GM18505 (cell line): ENCODE measurements at regions not wholly inside any gene's neighbourhood (a gene's known extent, or its start where the extent isn't known, plus 50 kb on each side); places are given as distances from the start of the nearest gene placed in this dataset.

ENCODE experiments used
- ATAC-seq: cut with Tn5 transposase; IDR thresholded peaks from one replicate; pipeline ENCODE4 v1.9.1; 2021; ENCODE audit not compliant: unreplicated experiment
- POLR2A ChIP-seq: IDR thresholded peaks from 4 replicates; pipeline ENCODE4 v1.6.1; 2011; ENCODE audit warnings: borderline replicate concordance; ENCODE audit not compliant: insufficient read depth, insufficient read length; ENCODE audit errors: extremely low read depth

- TF ChIP-seq POLR2A: no peak
Measured at GRCh38 chr7:41116817-41117216, 586.1 kb downstream of the INHBA start.

GRCh38 chr7:41116337-41116736 is 586.6 kb downstream of the INHBA start:
- ATAC-seq: no peak

More at GRCh38 chr7:41116817-41117216, 586.1 kb downstream of the INHBA start:
- ATAC-seq: no peak

GRCh38 chr7:41114691-41115090 is 588.2 kb downstream of the INHBA start:
- ATAC-seq: no peak
- no peak for TF ChIP-seq POLR2A

More at GRCh38 chr7:41116337-41116736, 586.6 kb downstream of the INHBA start:
- no peak for TF ChIP-seq POLR2A

GRCh38 chr7:41114131-41114530 is 588.8 kb downstream of the INHBA start:
- no peak for TF ChIP-seq POLR2A
- no peak for ATAC-seq

- no peak for ATAC-seq
- TF ChIP-seq POLR2A: no peak
Measured at GRCh38 chr7:41113719-41114118, 589.2 kb downstream of the INHBA start.

GRCh38 chr7:41110186-41110585 is 592.7 kb downstream of the INHBA start:
- ATAC-seq: no peak
- no peak for TF ChIP-seq POLR2A

- TF ChIP-seq POLR2A: no peak
- no peak for ATAC-seq
Measured at GRCh38 chr7:41108821-41109220, 594.1 kb downstream of the INHBA start.

- TF ChIP-seq POLR2A: no peak
- ATAC-seq: no peak
Measured at GRCh38 chr7:41107938-41108448, 594.9 kb downstream of the INHBA start.

- no peak for TF ChIP-seq POLR2A
- no peak for ATAC-seq
Measured at GRCh38 chr7:41107330-41107937, 595.5 kb downstream of the INHBA start.

GRCh38 chr7:41104631-41105030 is 598.3 kb downstream of the INHBA start:
- no peak for TF ChIP-seq POLR2A

GRCh38 chr7:41103331-41103730 is 599.6 kb downstream of the INHBA start:
- TF ChIP-seq POLR2A: no peak
- ATAC-seq: no peak

More at GRCh38 chr7:41104631-41105030, 598.3 kb downstream of the INHBA start:
- ATAC-seq: no peak

GRCh38 chr7:41098846-41099245 is 604.0 kb downstream of the INHBA start:
- ATAC-seq: no peak

GRCh38 chr7:41098402-41098801 is 604.5 kb downstream of the INHBA start:
- no peak for TF ChIP-seq POLR2A
- ATAC-seq: no peak

More at GRCh38 chr7:41098846-41099245, 604.0 kb downstream of the INHBA start:
- no peak for TF ChIP-seq POLR2A

GRCh38 chr7:41097501-41097900 is 605.4 kb downstream of the INHBA start:
- no peak for ATAC-seq

More at GRCh38 chr7:41097501-41097900, 605.4 kb downstream of the INHBA start:
- TF ChIP-seq POLR2A: no peak
